Activated B cell treated with CpG ODN at 0.5 μM for 24 hours (primary cell): ENCODE measurements at regions not wholly inside any gene's neighbourhood (a gene's known extent, or its start where the extent isn't known, plus 50 kb on each side); places are given as distances from the start of the nearest gene placed in this dataset.

Source experiments
- ATAC-seq: fragments of 200-7000 bp; cut with Tn5 transposase; one replicate; pipeline ENCODE4 v1.10.0; 2021; ENCODE audit warnings: low read depth, mild to moderate bottlenecking, moderate library complexity
- CTCF ChIA-PET: fragments of 350-600 bp; sonication (Branson Sonifier 250); formaldehyde crosslinking; loops from one replicate; lab custom pipeline; 2021; ENCODE audit warnings: antibody characterized with exemption; lab: Charles Lee
- POLR2A ChIA-PET: fragments of 350-600 bp; sonication (Branson Sonifier 250); formaldehyde crosslinking; loops from one replicate; lab custom pipeline; 2021; ENCODE audit warnings: antibody characterized with exemption; lab: Charles Lee
- DNase-seq: peaks from one replicate; pipeline ENCODE4 v3.0.0; 2022
- H3K27ac Mint-ChIP-seq: one replicate; pipeline ENCODE4 v1.8.0; 2020; ENCODE audit warnings: mixed read lengths
- H3K27me3 Mint-ChIP-seq: one replicate; pipeline ENCODE4 v1.8.0; 2021; ENCODE audit warnings: mixed read lengths
- H3K36me3 Mint-ChIP-seq: one replicate; pipeline ENCODE4 v1.8.0; 2021; ENCODE audit warnings: low read depth, mixed read lengths
- H3K4me1 Mint-ChIP-seq: one replicate; pipeline ENCODE4 v1.8.0; 2021; ENCODE audit warnings: mixed read lengths
- H3K4me3 Mint-ChIP-seq: one replicate; pipeline ENCODE4 v1.8.0; 2020; ENCODE audit warnings: mild to moderate bottlenecking, mixed read lengths
- H3K9me3 Mint-ChIP-seq: one replicate; pipeline ENCODE4 v1.8.0; 2020; ENCODE audit warnings: mixed read lengths
- intact Hi-C: fragments of 100-400 bp; cut with micrococcal nuclease; formaldehyde crosslinking; loops from one replicate; pipeline ENCODE4 v1.15.1; 2024
- TF ChIP-seq, protein P1 (sequence below): fragments of 200-600 bp; IDR thresholded peaks from one replicate; pipeline ENCODE4 v1.8.0; 2022; ENCODE audit warnings: antibody characterized with exemption, mild to moderate bottlenecking

DNA sequence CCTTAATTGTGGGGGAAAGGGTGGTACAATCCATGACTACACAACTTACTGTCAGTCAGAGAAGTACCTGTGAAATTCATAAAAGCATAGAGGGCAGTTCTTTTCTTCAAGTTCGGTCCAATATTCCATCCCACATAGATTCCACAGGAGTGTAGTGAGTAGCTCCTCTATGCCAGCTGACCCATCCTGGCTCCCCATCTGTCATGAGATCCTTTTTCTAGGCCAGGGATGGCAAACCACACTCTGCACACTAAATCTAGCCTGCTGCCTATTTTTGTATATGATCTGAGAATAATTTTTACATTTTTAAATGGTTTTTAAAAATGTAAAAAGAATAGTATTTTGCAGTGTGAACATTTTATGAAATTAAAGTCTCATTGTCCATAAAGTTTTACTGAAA lies 107.0 kb upstream of the TSPAN2 start:
- no peak overlapping the region for H3K27ac Mint-ChIP-seq
- no peaks in the 10 kb centered on the region for H3K36me3 Mint-ChIP-seq
- H3K4me1 Mint-ChIP-seq: no peaks in the 10 kb centered on the region
- DNase-seq: no peak
- H3K27me3 Mint-ChIP-seq: peaks cover 12% of the 10 kb centered on the region
- ATAC-seq: no peak
- intact Hi-C loops: no loop called here
- no peak overlapping the region for H3K4me3 Mint-ChIP-seq
- CTCF ChIA-PET: no interaction called here
- POLR2A ChIA-PET: no interaction called here
- TF ChIP-seq, protein P1, sequence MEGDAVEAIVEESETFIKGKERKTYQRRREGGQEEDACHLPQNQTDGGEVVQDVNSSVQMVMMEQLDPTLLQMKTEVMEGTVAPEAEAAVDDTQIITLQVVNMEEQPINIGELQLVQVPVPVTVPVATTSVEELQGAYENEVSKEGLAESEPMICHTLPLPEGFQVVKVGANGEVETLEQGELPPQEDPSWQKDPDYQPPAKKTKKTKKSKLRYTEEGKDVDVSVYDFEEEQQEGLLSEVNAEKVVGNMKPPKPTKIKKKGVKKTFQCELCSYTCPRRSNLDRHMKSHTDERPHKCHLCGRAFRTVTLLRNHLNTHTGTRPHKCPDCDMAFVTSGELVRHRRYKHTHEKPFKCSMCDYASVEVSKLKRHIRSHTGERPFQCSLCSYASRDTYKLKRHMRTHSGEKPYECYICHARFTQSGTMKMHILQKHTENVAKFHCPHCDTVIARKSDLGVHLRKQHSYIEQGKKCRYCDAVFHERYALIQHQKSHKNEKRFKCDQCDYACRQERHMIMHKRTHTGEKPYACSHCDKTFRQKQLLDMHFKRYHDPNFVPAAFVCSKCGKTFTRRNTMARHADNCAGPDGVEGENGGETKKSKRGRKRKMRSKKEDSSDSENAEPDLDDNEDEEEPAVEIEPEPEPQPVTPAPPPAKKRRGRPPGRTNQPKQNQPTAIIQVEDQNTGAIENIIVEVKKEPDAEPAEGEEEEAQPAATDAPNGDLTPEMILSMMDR: no peak
- H3K9me3 Mint-ChIP-seq: no peaks in the 10 kb centered on the region

DNA sequence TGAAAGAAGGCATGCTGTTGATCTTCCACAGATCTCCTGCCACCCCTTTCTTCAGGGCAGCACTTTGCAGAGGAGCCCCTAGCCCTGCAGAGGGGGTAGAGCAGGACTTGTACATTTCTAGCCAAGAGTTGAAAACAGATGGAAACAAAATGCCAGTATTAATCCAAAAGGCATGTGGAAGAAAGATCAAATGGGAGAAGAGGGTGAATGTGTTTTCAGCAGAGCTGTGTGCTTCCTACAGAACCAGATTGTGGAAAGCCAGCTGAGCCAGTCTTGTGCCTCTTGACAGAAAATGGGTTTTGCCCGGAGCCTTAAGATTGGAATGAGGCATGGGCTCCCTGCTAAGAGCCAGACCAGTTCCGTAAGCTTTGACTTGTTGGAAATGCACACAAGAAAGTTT lies 105.2 kb upstream of the TSPAN2 start:
- ChIA-PET POLR2A (no interaction called here), CTCF (no interaction called here)
- ATAC-seq: no peak
- no peak overlapping the region for H3K27ac Mint-ChIP-seq
- no peaks in the 10 kb centered on the region for H3K4me1 Mint-ChIP-seq
- no peak for DNase-seq
- no peaks in the 10 kb centered on the region for H3K9me3 Mint-ChIP-seq
- intact Hi-C loops: no loop called here
- no peaks in the 10 kb centered on the region for H3K36me3 Mint-ChIP-seq
- TF ChIP-seq, protein P1: no peak
- H3K27me3 Mint-ChIP-seq: peaks cover 12% of the 10 kb centered on the region
- no peak overlapping the region for H3K4me3 Mint-ChIP-seq

DNA sequence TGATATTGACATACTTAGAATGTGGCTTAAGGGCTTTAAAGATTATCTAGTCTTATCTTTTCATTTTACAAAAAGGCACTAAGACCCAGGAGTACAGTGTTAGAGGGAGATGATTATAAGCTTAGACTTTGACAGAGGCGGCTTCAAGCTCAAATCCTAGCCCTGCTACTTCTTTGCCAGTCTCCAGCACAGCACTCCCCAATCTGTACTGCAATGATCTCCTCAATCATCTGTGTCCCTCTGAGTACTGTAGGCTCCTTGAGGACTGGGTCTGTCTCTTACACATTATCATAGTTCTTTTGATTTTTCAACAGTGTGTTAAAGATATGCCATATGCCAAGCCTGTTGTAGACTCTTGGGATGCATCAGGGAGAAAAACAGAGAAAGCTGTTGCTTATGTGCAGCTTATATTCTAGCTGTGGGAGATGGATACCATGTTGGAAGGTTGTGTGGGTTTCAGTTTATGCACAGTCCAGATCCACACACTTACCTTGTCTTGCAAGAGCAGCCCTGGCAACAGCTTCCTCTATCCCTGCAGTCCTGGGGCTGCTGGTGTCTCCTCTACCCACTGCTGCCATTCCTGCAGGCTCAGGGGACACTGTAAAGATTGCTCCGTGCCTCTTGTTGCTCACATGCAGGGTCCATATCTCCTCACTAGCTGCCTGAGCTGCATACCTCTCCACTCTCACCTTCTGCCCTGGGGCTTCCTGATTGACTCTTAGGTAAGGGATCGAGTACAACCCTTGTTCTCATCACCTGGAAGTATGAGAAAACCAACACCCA lies 103.9 kb upstream of the TSPAN2 start:
- TF ChIP-seq, protein P1: no peak
- intact Hi-C loops: no loop called here
- no peak for ATAC-seq
- POLR2A ChIA-PET: no interaction called here
- Mint-ChIP-seq H3K4me3 (no peak overlapping the region), H3K27ac (no peak overlapping the region), H3K9me3 (no peaks in the 10 kb centered on the region), H3K27me3 (peaks cover 12% of the 10 kb centered on the region), H3K36me3 (no peaks in the 10 kb centered on the region), H3K4me1 (no peaks in the 10 kb centered on the region)
- DNase-seq: no peak
- CTCF ChIA-PET: no interaction called here

DNA sequence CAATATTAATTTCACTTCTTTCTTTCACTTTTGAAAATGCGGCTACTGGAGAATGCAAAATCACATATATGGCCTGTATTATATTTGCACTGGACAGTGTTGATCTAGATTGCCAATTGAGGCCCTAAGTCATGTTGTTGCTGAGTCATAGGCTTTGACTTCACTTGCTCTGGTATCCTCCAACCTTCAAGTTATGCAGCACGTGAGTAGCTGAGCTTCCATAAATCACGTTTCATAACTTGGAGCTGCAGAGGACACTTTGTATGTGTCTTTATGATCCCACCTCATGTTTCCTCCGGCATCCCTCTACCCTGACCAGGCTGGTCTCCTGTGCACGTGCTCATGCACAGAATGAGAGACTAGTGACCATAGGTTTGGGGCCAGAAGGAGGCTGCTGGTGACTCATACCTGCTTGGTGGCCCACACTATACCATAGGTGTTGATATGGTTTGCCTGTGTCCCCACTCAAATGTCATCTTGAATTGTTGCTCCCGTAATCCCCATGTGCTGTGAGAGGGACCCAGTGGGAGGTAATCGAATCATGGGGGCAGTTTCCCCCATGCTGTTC lies 103.0 kb upstream of the TSPAN2 start:
- Mint-ChIP-seq H3K27ac (no peak overlapping the region), H3K9me3 (no peaks in the 10 kb centered on the region)
- POLR2A ChIA-PET: no interaction called here

DNA sequence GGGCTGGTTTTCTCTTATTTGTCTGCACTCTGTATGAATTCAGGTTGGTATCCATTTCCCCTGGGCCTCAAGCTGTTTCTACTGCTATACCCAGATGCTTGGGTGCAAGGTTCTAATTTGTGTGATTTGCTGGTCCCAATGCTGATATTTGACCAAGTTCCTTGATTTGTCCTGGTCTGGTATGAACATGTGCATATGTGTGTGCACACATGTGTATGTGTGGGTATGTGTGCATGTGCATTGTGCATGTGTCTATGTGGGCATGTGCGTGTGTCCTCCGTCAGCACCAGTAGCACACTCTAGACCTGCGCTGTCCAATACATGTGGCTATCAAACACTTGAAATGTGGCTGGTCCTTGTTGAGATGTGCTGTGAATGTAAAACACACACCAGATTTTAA lies 102.4 kb upstream of the TSPAN2 start:
- H3K27ac Mint-ChIP-seq: no peak overlapping the region

More for the DNA sequence above, 103.0 kb upstream of the TSPAN2 start:
- ATAC-seq (no peak), DNase-seq (no peak)
- TF ChIP-seq, protein P1: no peak
- CTCF ChIA-PET: no interaction called here
- no peak overlapping the region for H3K4me3 Mint-ChIP-seq
- intact Hi-C loops: no loop called here
- H3K36me3 Mint-ChIP-seq: no peaks in the 10 kb centered on the region
- peaks cover 9% of the 10 kb centered on the region for H3K27me3 Mint-ChIP-seq
- H3K4me1 Mint-ChIP-seq: no peaks in the 10 kb centered on the region

More for the DNA sequence above, 102.4 kb upstream of the TSPAN2 start:
- CTCF ChIA-PET: no interaction called here
- no peaks in the 10 kb centered on the region for H3K4me1 Mint-ChIP-seq
- H3K36me3 Mint-ChIP-seq: no peaks in the 10 kb centered on the region
- ATAC-seq (no peak), DNase-seq (no peak)
- intact Hi-C loops: no loop called here
- POLR2A ChIA-PET: no interaction called here
- H3K27me3 Mint-ChIP-seq: peaks cover 9% of the 10 kb centered on the region
- TF ChIP-seq, protein P1: no peak
- H3K4me3 Mint-ChIP-seq: no peak overlapping the region
- no peaks in the 10 kb centered on the region for H3K9me3 Mint-ChIP-seq
